IMR-90 (cell line): ENCODE measurements at regions not wholly inside any gene's neighbourhood (a gene's known extent, or its start where the extent isn't known, plus 50 kb on each side); places are given as distances from the start of the nearest gene placed in this dataset.

ENCODE experiments used
- BHLHE40 ChIP-seq: fragments of 150-350 bp; IDR thresholded peaks from 2 replicates; pipeline ENCODE4 v1.6.1; 2016; ENCODE audit warnings: mild to moderate bottlenecking, low read depth, low read length
- CEBPB ChIP-seq: IDR thresholded peaks from 2 replicates; pipeline ENCODE4 v1.6.1; 2012; ENCODE audit warnings: low read depth, low read length, improper control_type of control experiment
- FOS ChIP-seq: fragments of 150-350 bp; IDR thresholded peaks from 2 replicates; pipeline ENCODE4 v1.6.1; 2016; ENCODE audit warnings: low read depth, low read length
- MAFK ChIP-seq: IDR thresholded peaks from 2 replicates; pipeline ENCODE4 v1.6.1; 2012; ENCODE audit warnings: low read depth, low read length, improper control_type of control experiment
- NFE2L2 ChIP-seq: fragments of 150-350 bp; IDR thresholded peaks from 2 replicates; pipeline ENCODE4 v1.6.1; 2016; ENCODE audit warnings: low read depth, mild to moderate bottlenecking, low read length
- POLR2A ChIP-seq: IDR thresholded peaks from 2 replicates; pipeline ENCODE4 v1.6.1; 2012; ENCODE audit warnings: mild to moderate bottlenecking, low read depth, low read length
- RCOR1 ChIP-seq: IDR thresholded peaks from 2 replicates; pipeline ENCODE4 v1.6.1; 2012; ENCODE audit warnings: mild to moderate bottlenecking, low read length, improper control_type of control experiment; ENCODE audit not compliant: insufficient replicate concordance
- RFX5 ChIP-seq: IDR thresholded peaks from 2 replicates; pipeline ENCODE4 v1.8.0; 2012; ENCODE audit warnings: low read depth, mild to moderate bottlenecking, low read length, moderate library complexity
- SMC3 ChIP-seq: fragments of 150-350 bp; IDR thresholded peaks from 2 replicates; pipeline ENCODE4 v1.6.1; 2016; ENCODE audit warnings: low read depth, mild to moderate bottlenecking, antibody characterized with exemption, low read length, moderate library complexity
- TF ChIP-seq, protein P1 (sequence below): conservative IDR thresholded peaks from 2 replicates; pipeline ENCODE4 v1.5.1; 2012; ENCODE audit warnings: mild to moderate bottlenecking, low read depth, low read length, improper control_type of control experiment
- TF ChIP-seq, protein P2 (sequence below): fragments of 150-350 bp; IDR thresholded peaks from 2 replicates; pipeline ENCODE4 v1.6.1; 2017; ENCODE audit warnings: mild to moderate bottlenecking, antibody characterized with exemption, low read length, low read depth

DNA sequence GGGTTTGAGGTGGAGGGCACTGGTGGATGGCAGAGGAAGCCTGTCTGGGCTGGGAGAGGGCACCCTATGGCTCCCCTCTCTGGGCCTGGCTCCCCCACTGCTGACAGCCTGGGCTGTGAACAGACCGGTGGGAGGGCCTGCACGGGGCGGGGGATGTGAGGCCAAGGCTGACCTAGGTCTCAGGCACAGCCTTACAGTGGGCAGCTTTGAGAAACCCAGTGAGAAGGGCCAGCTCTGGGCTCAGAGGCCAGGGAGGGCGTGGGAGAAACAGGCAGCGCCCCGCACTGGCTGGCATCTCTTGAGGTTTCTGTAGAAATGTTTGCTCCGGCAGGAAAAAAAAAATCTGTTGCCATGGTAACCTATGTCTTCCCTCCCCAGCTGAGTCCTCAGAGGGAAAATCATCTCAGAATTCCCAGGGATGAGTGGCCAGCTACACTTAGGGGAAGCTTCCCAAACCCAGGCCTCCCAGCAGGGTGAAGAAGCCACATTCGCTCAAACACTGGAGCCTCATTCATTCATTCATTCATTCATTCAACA is 71.7 kb upstream of the TAF1B start:
- TF ChIP-seq POLR2A (no peak), NFE2L2 (no peak), BHLHE40 (no peak), FOS (no peak), SMC3 (no peak), RCOR1 (no peak), MAFK (no peak), CEBPB (no peak), RFX5 (peak; percentile 49; the same call in 1 of the 2 replicates)
- TF ChIP-seq, protein P1, sequence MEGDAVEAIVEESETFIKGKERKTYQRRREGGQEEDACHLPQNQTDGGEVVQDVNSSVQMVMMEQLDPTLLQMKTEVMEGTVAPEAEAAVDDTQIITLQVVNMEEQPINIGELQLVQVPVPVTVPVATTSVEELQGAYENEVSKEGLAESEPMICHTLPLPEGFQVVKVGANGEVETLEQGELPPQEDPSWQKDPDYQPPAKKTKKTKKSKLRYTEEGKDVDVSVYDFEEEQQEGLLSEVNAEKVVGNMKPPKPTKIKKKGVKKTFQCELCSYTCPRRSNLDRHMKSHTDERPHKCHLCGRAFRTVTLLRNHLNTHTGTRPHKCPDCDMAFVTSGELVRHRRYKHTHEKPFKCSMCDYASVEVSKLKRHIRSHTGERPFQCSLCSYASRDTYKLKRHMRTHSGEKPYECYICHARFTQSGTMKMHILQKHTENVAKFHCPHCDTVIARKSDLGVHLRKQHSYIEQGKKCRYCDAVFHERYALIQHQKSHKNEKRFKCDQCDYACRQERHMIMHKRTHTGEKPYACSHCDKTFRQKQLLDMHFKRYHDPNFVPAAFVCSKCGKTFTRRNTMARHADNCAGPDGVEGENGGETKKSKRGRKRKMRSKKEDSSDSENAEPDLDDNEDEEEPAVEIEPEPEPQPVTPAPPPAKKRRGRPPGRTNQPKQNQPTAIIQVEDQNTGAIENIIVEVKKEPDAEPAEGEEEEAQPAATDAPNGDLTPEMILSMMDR, result peak; percentile 16; the same call in 1 of the 2 replicates
- TF ChIP-seq, protein P2, sequence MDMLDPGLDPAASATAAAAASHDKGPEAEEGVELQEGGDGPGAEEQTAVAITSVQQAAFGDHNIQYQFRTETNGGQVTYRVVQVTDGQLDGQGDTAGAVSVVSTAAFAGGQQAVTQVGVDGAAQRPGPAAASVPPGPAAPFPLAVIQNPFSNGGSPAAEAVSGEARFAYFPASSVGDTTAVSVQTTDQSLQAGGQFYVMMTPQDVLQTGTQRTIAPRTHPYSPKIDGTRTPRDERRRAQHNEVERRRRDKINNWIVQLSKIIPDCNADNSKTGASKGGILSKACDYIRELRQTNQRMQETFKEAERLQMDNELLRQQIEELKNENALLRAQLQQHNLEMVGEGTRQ, result no peak
